ENCODE measurements at regions not wholly inside any gene's neighbourhood (a gene's known extent, or its start where the extent isn't known, plus 50 kb on each side); places are given as distances from the start of the nearest gene placed in this dataset.

- Mint-ChIP-seq H3K27ac (peak overlapping the region in 1 of 6 donors; percentile 29), H3K4me3 (peak overlapping the region in 1 of 8 donors; percentile 65), H3K4me1 (peaks cover 52 to 58% (median 57%) of the 10 kb centered on the region in 3 donors), H3K9me3 (peaks cover 0 to 3% (median 0%) of the 10 kb centered on the region in 7 donors), H3K36me3 (peaks cover 0 to 31% of the 10 kb centered on the region in 2 donors), H3K27me3 (no peaks in the 10 kb centered on the region)
- no peak for ATAC-seq (ENCODE audit: low read depth in 2 of 2)
- no peak for DNase-seq
Measured at GRCh38 chr12:124461851-124462623, 105.4 kb downstream of the NCOR2 start.

DNA sequence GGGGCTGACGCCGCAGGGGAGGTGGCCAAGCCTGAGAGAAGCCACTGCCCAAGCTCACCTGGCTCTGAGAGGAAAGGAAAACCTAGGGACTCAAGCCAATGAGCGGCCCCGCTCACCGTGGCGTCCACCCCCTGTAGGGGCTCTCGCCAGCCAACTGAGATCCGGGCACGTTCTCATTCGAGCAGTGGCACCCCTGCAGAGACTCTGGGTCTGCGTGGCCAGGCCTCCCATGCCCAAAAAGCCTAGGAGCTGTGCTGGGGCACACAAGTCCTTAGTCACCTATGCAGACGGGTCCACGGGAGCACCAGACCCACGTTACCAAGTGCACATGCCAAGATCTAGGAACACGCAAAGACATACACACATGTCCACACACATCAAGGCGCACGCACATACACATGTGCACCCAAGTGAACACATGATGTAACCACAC is 106.2 kb downstream of the NCOR2 start:
- DNase-seq (no peak), ATAC-seq (ENCODE audit: low read depth in 2 of 2) (no peak)
- peaks cover 0 to 31% of the 10 kb centered on the region in 2 donors for H3K36me3 Mint-ChIP-seq
- H3K27ac Mint-ChIP-seq: no peak overlapping the region
- peaks cover 50 to 56% (median 53%) of the 10 kb centered on the region in 3 donors for H3K4me1 Mint-ChIP-seq
- H3K4me3 Mint-ChIP-seq: peak overlapping the region in 2 of 8 donors; percentile 52 to 65
- no peaks in the 10 kb centered on the region for H3K27me3 Mint-ChIP-seq
- peaks cover 0 to 3% (median 0%) of the 10 kb centered on the region in 7 donors for H3K9me3 Mint-ChIP-seq

DNA sequence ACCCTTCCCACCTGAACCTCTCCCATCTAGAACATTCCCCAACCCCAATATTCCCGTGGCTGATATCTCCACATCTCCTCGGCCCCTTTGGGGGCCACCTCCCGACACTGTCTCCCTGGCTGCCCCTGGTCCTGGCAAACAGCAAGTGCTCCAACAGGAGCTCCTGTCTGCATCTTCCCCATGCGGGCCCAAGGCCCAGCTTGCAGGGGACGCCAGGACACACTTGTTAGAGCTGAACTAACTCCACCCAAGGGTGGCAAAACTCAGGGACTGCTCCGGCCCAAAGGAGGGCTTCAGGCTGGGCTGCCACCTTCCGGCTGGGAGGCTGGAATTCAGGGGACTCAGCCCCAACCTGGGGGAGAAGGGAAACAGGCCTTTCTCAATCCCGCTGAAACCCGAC is 106.6 kb downstream of the NCOR2 start:
- no peaks in the 10 kb centered on the region for H3K27me3 Mint-ChIP-seq
- DNase-seq (no peak), ATAC-seq (ENCODE audit: low read depth in 2 of 2) (no peak)
- H3K4me3 Mint-ChIP-seq: no peak overlapping the region
- peaks cover 0 to 31% of the 10 kb centered on the region in 2 donors for H3K36me3 Mint-ChIP-seq
- H3K27ac Mint-ChIP-seq: no peak overlapping the region
- peaks cover 47 to 55% (median 53%) of the 10 kb centered on the region in 3 donors for H3K4me1 Mint-ChIP-seq
- peaks cover 0 to 3% (median 0%) of the 10 kb centered on the region in 7 donors for H3K9me3 Mint-ChIP-seq

- DNase-seq: no peak
- H3K4me3 Mint-ChIP-seq: peak overlapping the region in 1 of 8 donors; percentile 20
Measured at GRCh38 chr12:124459852-124460645, 107.4 kb downstream of the NCOR2 start.

GRCh38 chr12:124458992-124459851 is 108.2 kb downstream of the NCOR2 start:
- DNase-seq (no peak), ATAC-seq (ENCODE audit: low read depth in 2 of 2) (no peak)
- Mint-ChIP-seq H3K4me3 (peak overlapping the region in 5 of 8 donors; percentile 13 to 69 (median 23)), H3K27me3 (no peaks in the 10 kb centered on the region), H3K27ac (peak overlapping the region; percentile 2 to 91 (median 76)), H3K4me1 (peaks cover 45 to 55% (median 51%) of the 10 kb centered on the region in 3 donors), H3K36me3 (peaks cover 0 to 23% of the 10 kb centered on the region in 2 donors), H3K9me3 (peaks cover 0 to 3% (median 0%) of the 10 kb centered on the region in 7 donors)

More at GRCh38 chr12:124459852-124460645, 107.4 kb downstream of the NCOR2 start:
- Mint-ChIP-seq H3K27ac (peak overlapping the region in 3 of 6 donors; percentile 63 to 75 (median 70)), H3K27me3 (no peaks in the 10 kb centered on the region), H3K4me1 (peaks cover 45 to 54% (median 52%) of the 10 kb centered on the region in 3 donors), H3K36me3 (peaks cover 0 to 31% of the 10 kb centered on the region in 2 donors), H3K9me3 (peaks cover 0 to 3% (median 0%) of the 10 kb centered on the region in 7 donors)
- no peak for ATAC-seq (ENCODE audit: low read depth in 2 of 2)

DNA sequence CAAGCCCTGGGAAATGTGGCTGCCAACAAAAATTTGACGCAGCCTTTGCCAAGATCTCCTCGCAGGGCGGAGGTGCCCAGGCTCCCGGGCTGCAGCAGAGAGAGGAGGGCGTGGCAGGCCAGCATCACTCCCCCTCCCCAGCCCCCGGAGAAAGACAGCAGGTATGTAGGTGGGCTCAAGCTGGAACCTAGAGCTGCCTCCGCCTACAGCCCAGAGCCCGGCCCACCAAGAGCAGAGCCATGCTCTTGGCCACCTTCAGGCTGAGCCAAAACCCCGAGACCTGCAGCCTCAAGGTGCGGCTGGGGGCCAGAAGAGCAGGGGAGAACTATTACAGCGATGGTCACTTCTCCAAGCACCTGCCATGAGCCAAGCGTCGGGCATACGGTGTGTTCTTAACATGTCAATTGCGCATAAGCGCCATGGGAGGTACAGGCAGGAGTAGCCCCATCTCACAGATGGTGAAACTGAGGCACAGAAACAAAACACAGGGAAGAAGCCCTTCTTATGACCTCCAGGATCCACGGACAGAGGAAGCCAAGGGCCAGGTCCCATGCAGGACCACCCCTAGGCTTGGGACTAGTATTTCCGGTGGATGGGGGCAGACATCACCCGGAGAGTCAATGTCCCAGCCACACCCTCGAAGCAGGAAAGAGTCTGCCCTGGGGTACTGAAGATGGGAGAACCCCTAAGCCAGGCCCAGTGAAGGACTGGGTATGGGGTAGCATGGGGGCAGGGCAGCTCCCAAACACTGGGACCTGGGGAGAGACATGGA is 109.0 kb downstream of the NCOR2 start:
- DNase-seq: no peak
- Mint-ChIP-seq H3K36me3 (peaks cover 0 to 17% of the 10 kb centered on the region in 2 donors), H3K27ac (peak overlapping the region in 5 of 6 donors; percentile 32 to 91 (median 54)), H3K4me1 (peaks cover 48 to 60% (median 54%) of the 10 kb centered on the region in 3 donors), H3K4me3 (peak overlapping the region in 4 of 8 donors; percentile 5 to 87 (median 44)), H3K27me3 (no peaks in the 10 kb centered on the region), H3K9me3 (peaks cover 0 to 3% (median 0%) of the 10 kb centered on the region in 7 donors)
- no peak for ATAC-seq (ENCODE audit: low read depth in 2 of 2)

GRCh38 chr12:124457287-124458219 is 109.9 kb downstream of the NCOR2 start:
- peaks cover 0 to 17% of the 10 kb centered on the region in 2 donors for H3K36me3 Mint-ChIP-seq
- peaks cover 45 to 59% (median 58%) of the 10 kb centered on the region in 3 donors for H3K4me1 Mint-ChIP-seq
- peaks cover 0 to 3% (median 0%) of the 10 kb centered on the region in 7 donors for H3K9me3 Mint-ChIP-seq
- H3K4me3 Mint-ChIP-seq: peak overlapping the region; percentile 76 to 90 (median 85)
- DNase-seq (peak; percentile 56), ATAC-seq (ENCODE audit: low read depth in 2 of 2) (peak; percentile 57 to 62)
- no peaks in the 10 kb centered on the region for H3K27me3 Mint-ChIP-seq
- H3K27ac Mint-ChIP-seq: peak overlapping the region; percentile 80 to 97 (median 92)

DNA sequence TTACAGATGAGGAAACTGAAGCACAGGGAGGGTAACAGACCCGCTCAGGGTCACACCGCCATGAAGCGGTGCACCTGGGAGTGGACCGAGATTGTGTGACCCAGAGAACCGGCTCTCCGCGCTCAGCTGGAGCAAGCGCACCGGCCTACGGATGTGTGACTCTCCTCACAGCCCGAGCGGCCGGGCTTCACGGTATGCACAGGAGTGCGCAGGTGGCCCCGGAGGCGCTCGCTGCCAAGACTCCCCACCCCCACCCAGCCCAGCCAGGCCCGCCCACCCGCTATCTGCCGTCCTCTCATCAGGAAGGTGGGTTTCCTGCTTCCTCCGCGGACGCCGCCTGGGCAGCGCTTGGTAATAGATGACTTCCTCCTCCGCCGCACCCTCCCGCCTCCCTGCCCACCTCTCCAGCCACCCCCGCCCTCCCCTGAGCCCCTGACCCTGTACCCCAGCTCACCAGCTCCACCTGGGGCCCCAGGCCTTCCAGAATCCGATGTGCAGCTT is 110.7 kb downstream of the NCOR2 start:
- peak; percentile 43 for DNase-seq
- ATAC-seq (ENCODE audit: low read depth in 2 of 2): peak; percentile 12 to 17
- peaks cover 0 to 17% of the 10 kb centered on the region in 2 donors for H3K36me3 Mint-ChIP-seq
- H3K27me3 Mint-ChIP-seq: no peaks in the 10 kb centered on the region
- peaks cover 0 to 3% (median 0%) of the 10 kb centered on the region in 7 donors for H3K9me3 Mint-ChIP-seq
- peaks cover 41 to 62% (median 61%) of the 10 kb centered on the region in 3 donors for H3K4me1 Mint-ChIP-seq
- H3K4me3 Mint-ChIP-seq: peak overlapping the region; percentile 76 to 90 (median 85)
- H3K27ac Mint-ChIP-seq: peak overlapping the region in 5 of 6 donors; percentile 49 to 97 (median 94)

DNA sequence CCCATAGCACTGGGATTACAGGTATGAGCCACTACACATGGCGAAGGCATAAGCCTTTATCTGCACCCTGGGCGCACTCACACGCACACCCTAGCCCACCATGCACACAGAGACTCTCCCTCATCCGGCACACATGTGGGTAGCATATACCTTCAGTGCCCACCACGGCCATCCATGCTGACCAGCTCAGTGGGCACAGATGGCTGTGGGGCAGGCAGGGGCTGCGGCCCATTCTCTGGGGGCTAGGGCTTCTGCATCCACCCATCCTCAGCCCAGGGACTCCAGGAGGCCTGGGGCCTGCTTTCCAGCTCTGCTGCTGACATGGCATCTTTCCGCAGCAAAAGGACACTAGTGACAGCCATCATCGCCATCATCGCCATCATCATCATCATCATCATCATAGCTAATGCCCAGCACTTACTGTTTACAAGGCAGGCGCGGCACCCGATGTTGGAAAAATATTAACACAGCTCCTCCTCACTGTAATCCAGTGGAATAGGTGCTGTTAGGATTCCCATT is 111.2 kb downstream of the NCOR2 start:
- no peak for ATAC-seq (ENCODE audit: low read depth in 2 of 2)
- Mint-ChIP-seq H3K4me3 (peak overlapping the region in 7 of 8 donors; percentile 76 to 90 (median 83)), H3K4me1 (peaks cover 45 to 67% (median 64%) of the 10 kb centered on the region in 3 donors), H3K9me3 (peaks cover 0 to 3% (median 0%) of the 10 kb centered on the region in 7 donors), H3K27ac (peak overlapping the region in 4 of 6 donors; percentile 38 to 95 (median 86)), H3K36me3 (peaks cover 0 to 17% of the 10 kb centered on the region in 2 donors), H3K27me3 (no peaks in the 10 kb centered on the region)
- no peak for DNase-seq

- Mint-ChIP-seq H3K4me3 (peak overlapping the region in 4 of 8 donors; percentile 29 to 87 (median 80)), H3K9me3 (peaks cover 0 to 3% (median 0%) of the 10 kb centered on the region in 7 donors), H3K36me3 (peaks cover 0 to 17% of the 10 kb centered on the region in 2 donors), H3K4me1 (peaks cover 45 to 75% (median 66%) of the 10 kb centered on the region in 3 donors), H3K27ac (peak overlapping the region in 4 of 6 donors; percentile 17 to 95 (median 82)), H3K27me3 (no peaks in the 10 kb centered on the region)
- ATAC-seq (ENCODE audit: low read depth in 2 of 2) (no peak), DNase-seq (no peak)
Measured at GRCh38 chr12:124455336-124455735, 112.1 kb downstream of the NCOR2 start.
